Fibroblast of lung (primary cell): ENCODE measurements at regions not wholly inside any gene's neighbourhood (a gene's known extent, or its start where the extent isn't known, plus 50 kb on each side); places are given as distances from the start of the nearest gene placed in this dataset.

ENCODE experiments used
- DNase-seq, 2 donors: peaks; one replicate each; pipeline versions ENCODE4 v3.0.0 to v3.0.0-alpha.2; 2010; ENCODE audit warnings: low read depth in 2 of 2
- H2AFZ ChIP-seq: 2 replicates; pipeline ENCODE4 v1.5.1; 2012; ENCODE audit warnings: low read length, control low read depth, inconsistent platforms
- H3K27ac ChIP-seq: 2 replicates; pipeline ENCODE4 v1.5.1; 2011; ENCODE audit warnings: low read length, control low read depth; ENCODE audit not compliant: insufficient read depth
- H3K27me3 ChIP-seq: 2 replicates; pipeline ENCODE4 v1.5.1; 2011; ENCODE audit warnings: mild to moderate bottlenecking, low read length; ENCODE audit not compliant: control insufficient read depth, insufficient read depth
- H3K36me3 ChIP-seq: 2 replicates; pipeline ENCODE4 v1.5.1; 2011; ENCODE audit warnings: low read length; ENCODE audit not compliant: control insufficient read depth, insufficient read depth
- H3K4me1 ChIP-seq: 2 replicates; pipeline ENCODE4 v1.5.1; 2011; ENCODE audit warnings: low read length; ENCODE audit not compliant: control insufficient read depth, insufficient read depth; ENCODE audit errors: extremely low read depth
- H3K4me2 ChIP-seq: 2 replicates; pipeline ENCODE4 v1.5.1; 2011; ENCODE audit warnings: low read length, control low read depth; ENCODE audit not compliant: insufficient read depth; ENCODE audit errors: extremely low read depth
- H3K4me3 ChIP-seq, 4 experiments: fragments of 200-600 bp in 1 of 4; sonication (generic) in 1 of 4; replicated peaks in 1 of 4; 2 replicates each; pipeline ENCODE4 v1.5.1; 2011 to 2016; ENCODE audit warnings: low read length in 4 of 4, low read depth in 3 of 4, mild to moderate bottlenecking in 3 of 4, control low read depth in 2 of 4, inconsistent platforms in 1 of 4, mixed read lengths in 1 of 4; ENCODE audit not compliant: insufficient read depth in 1 of 4; ENCODE audit errors: control extremely low read depth in 1 of 4
- H3K79me2 ChIP-seq: 2 replicates; pipeline ENCODE4 v1.5.1; 2012; ENCODE audit warnings: mild to moderate bottlenecking, low read length, inconsistent platforms; ENCODE audit not compliant: control insufficient read depth, insufficient read depth
- H3K9ac ChIP-seq: 2 replicates; pipeline ENCODE4 v1.5.1; 2011; ENCODE audit warnings: mild to moderate bottlenecking, low read length, control low read depth; ENCODE audit not compliant: insufficient read depth
- H3K9me3 ChIP-seq: 2 replicates; pipeline ENCODE4 v1.5.1; 2012; ENCODE audit warnings: low read depth, low read length; ENCODE audit not compliant: control insufficient read depth, insufficient read depth
- H4K20me1 ChIP-seq: 2 replicates; pipeline ENCODE4 v1.5.1; 2011; ENCODE audit warnings: low read length; ENCODE audit not compliant: control insufficient read depth, insufficient read depth; ENCODE audit errors: extremely low read depth
- EZH2 ChIP-seq: IDR thresholded peaks from 2 replicates; pipeline ENCODE4 v1.5.1; 2012; ENCODE audit warnings: low read length, control low read depth, mild to moderate bottlenecking; ENCODE audit errors: missing control alignments
- TF ChIP-seq, protein P1 (sequence below), 2 donors: IDR thresholded peaks in 1 of 2; conservative IDR thresholded peaks in 1 of 2; 1 replicate in 1 of 2; 2 replicates in 1 of 2; pipeline ENCODE4 v1.5.1; 2011 to 2012; ENCODE audit warnings: low read length in 2 of 2, control low read depth in 1 of 2, inconsistent platforms in 1 of 2, low read depth in 1 of 2, mild to moderate bottlenecking in 1 of 2

- no peak overlapping the region for H3K9ac ChIP-seq
- H3K4me2 ChIP-seq = no peak overlapping the region
- no peaks in the 10 kb centered on the region for H4K20me1 ChIP-seq
- H3K9me3 ChIP-seq = no peaks in the 10 kb centered on the region
- H2AFZ ChIP-seq = no peak overlapping the region
- no peak overlapping the region for H3K27ac ChIP-seq
- no peaks in the 10 kb centered on the region for H3K36me3 ChIP-seq
- no peak for DNase-seq
- H3K27me3 ChIP-seq = no peaks in the 10 kb centered on the region
- TF ChIP-seq, protein P1, sequence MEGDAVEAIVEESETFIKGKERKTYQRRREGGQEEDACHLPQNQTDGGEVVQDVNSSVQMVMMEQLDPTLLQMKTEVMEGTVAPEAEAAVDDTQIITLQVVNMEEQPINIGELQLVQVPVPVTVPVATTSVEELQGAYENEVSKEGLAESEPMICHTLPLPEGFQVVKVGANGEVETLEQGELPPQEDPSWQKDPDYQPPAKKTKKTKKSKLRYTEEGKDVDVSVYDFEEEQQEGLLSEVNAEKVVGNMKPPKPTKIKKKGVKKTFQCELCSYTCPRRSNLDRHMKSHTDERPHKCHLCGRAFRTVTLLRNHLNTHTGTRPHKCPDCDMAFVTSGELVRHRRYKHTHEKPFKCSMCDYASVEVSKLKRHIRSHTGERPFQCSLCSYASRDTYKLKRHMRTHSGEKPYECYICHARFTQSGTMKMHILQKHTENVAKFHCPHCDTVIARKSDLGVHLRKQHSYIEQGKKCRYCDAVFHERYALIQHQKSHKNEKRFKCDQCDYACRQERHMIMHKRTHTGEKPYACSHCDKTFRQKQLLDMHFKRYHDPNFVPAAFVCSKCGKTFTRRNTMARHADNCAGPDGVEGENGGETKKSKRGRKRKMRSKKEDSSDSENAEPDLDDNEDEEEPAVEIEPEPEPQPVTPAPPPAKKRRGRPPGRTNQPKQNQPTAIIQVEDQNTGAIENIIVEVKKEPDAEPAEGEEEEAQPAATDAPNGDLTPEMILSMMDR (conservative IDR thresholded peaks at IDR 0.05 in 1 of 2, IDR thresholded peaks at IDR 0.05 in 1 of 2; ENCODE audit: low read depth in 1 of 2, low read length in 2 of 2) = no peak
- TF ChIP-seq EZH2 = no peak
- no peak overlapping the region for H3K4me3 ChIP-seq
- no peaks in the 10 kb centered on the region for H3K4me1 ChIP-seq
- H3K79me2 ChIP-seq = no peaks in the 10 kb centered on the region
Measured at GRCh38 chr22:48567213-48567975, 1260.3 kb downstream of the BRD1 start.

GRCh38 chr22:48566741-48567140, 1260.9 kb downstream of the BRD1 start:
- H3K79me2 ChIP-seq = no peaks in the 10 kb centered on the region
- no peak overlapping the region for H3K4me2 ChIP-seq
- H2AFZ ChIP-seq = no peak overlapping the region
- no peaks in the 10 kb centered on the region for H4K20me1 ChIP-seq
- no peaks in the 10 kb centered on the region for H3K4me1 ChIP-seq
- H3K9me3 ChIP-seq = no peaks in the 10 kb centered on the region
- TF ChIP-seq, protein P1 (conservative IDR thresholded peaks at IDR 0.05 in 1 of 2, IDR thresholded peaks at IDR 0.05 in 1 of 2; ENCODE audit: low read depth in 1 of 2, low read length in 2 of 2) = no peak
- TF ChIP-seq EZH2 = no peak
- DNase-seq = no peak
- no peak overlapping the region for H3K4me3 ChIP-seq
- H3K27me3 ChIP-seq = no peaks in the 10 kb centered on the region
- no peak overlapping the region for H3K9ac ChIP-seq
- H3K27ac ChIP-seq = no peak overlapping the region
- no peaks in the 10 kb centered on the region for H3K36me3 ChIP-seq

DNA sequence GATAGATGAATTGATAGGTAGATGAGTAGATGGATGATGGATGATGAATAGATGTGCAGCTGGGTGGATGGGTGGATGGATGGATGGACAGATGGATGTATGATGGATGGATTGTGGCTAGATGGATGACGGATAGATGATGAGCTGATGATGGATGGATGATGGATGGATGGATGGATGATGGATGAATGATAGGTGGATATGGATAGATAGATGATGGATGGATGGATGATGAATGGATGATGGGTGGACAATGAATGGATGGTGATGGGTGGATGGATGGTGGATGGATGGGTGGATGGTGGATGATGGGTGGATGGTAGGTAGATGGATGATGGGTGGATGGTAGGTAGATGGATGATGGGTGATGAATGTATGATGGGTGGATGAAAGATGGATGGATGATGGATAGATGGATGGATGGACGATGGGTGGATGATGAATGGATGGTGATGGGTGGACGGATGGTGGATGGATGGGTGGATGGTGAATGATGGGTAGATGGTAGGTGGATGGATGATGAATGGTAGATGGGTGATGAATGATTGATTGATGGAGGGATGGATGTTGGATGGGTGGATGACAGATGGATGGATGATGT, 1261.7 kb downstream of the BRD1 start:
- H3K4me1 ChIP-seq = no peaks in the 10 kb centered on the region
- H3K9me3 ChIP-seq = no peaks in the 10 kb centered on the region
- no peak overlapping the region for H3K9ac ChIP-seq
- H3K27me3 ChIP-seq = no peaks in the 10 kb centered on the region
- TF ChIP-seq, protein P1 (conservative IDR thresholded peaks at IDR 0.05 in 1 of 2, IDR thresholded peaks at IDR 0.05 in 1 of 2; ENCODE audit: low read depth in 1 of 2, low read length in 2 of 2) = no peak
- no peak for TF ChIP-seq EZH2
- H3K4me2 ChIP-seq = no peak overlapping the region
- no peak overlapping the region for H3K4me3 ChIP-seq
- no peaks in the 10 kb centered on the region for H4K20me1 ChIP-seq
- DNase-seq = no peak
- H2AFZ ChIP-seq = no peak overlapping the region
- no peaks in the 10 kb centered on the region for H3K79me2 ChIP-seq
- H3K27ac ChIP-seq = no peak overlapping the region
- no peaks in the 10 kb centered on the region for H3K36me3 ChIP-seq
